HG02571 (cell line): ENCODE measurements at regions not wholly inside any gene's neighbourhood (a gene's known extent, or its start where the extent isn't known, plus 50 kb on each side); places are given as distances from the start of the nearest gene placed in this dataset.

Experiments
- ATAC-seq: cut with Tn5 transposase; IDR thresholded peaks from one replicate; pipeline ENCODE4 v1.9.1; 2021; ENCODE audit warnings: mild to moderate bottlenecking, moderate library complexity; ENCODE audit not compliant: unreplicated experiment

DNA sequence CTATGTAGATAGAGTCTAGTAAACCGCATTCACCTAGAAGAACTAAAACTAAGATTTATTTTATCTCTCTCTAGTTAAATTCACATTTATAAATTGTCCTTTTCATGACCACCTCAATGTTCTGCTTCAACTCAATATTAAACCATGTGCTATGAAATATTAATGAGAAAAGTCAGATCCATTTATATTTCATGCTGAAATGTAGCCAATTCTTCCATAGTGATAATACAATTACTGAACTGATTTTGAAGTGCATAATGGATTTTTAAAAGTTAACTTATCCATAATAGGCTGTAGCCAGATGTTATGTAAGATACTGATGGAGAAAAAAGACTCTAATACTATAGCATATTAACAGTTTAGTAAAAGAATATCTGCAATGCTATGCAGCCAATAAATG, 479.7 kb upstream of the PCDH15 start:
- no peak for ATAC-seq

DNA sequence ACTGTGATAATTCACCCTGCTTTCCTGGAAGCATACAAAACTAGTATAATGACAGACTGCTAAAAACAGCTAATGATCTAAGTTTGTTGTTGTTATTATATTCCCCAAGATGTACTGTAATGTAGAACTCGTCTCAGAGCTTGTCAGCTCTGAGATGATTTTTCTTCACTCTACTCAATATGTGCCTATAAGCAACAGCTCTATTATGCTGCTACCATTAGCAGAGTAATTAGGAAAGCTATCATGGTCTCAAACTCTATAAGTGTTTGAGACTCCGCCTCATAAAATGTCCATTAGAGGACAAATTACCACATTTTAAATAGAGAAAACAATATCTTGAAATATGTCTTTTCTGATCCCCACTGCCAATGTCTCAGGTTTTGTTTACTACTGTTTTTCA, 476.5 kb upstream of the PCDH15 start:
- ATAC-seq = no peak

DNA sequence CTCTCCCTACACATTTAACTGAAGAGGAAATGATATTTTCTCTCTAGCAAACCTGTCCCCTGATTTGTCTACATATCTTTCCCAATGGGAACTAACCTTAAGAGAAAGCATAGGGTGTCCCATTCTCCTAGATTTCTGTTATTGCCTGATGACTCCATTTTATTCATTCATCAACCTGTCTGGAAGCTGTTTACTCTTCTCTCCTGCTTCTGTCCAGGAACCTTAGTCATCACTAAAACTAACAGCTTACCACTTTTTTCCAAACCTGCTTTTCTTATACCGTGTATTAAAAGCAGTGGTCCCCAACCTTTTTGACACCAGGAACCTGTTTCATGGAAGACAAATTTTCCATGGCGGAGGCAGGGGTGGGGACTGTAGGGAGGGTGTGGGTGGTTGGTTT, 473.3 kb upstream of the PCDH15 start:
- ATAC-seq = no peak

DNA sequence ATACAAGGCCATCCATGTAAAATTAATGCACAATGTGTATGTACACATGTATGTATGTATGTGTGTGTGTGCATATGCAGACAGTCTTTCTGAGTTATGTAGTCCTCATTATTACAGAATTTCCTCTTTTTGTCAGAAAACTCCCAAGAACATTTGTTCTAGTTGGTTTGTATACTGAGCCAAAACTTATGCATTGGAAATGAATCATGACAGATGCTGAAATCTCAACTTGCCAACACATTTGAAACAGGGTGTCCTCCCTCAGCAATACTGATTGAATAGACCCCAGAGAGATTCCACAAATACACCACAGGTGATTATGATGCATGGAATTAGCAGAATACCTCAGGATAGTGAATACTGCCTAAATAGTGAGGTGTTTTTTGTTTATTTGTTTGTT, 472.9 kb upstream of the PCDH15 start:
- ATAC-seq = no peak

DNA sequence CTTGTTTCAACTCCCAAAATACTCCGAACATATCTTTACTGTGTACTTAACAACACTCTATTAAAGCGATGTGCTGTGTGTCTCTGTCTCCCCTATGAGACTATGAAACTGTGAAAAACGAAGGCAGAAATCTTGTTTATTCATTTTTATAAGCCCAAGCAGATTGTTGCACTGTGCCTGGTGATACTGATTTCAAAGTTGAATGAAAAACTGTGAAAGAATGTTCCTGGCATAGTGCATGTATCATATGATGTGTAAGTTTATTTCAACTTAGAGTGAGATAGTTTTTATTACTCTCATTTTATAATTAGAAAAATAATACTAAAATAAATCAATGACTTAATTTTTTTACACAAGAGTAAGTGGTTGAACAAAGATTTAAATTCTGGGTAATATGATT, 471.9 kb upstream of the PCDH15 start:
- ATAC-seq = no peak

DNA sequence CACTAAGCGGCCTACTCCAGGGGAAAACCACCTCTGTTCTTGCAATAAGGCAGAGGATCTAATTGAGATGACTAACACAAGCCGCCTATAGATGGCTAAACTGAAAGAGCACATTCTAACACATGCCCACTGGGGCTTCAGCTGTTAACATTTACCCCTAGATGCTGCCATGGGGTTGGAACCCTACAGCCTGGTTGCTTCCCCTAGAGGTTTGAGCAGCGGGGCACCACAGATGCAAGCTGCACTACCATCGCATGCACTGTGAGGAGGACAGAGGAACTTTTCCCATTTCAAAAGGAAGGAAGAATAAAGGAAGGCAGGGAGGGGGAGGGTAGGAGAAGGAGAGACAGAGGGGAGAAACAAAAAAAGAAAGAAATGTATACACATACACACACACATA, 465.8 kb upstream of the PCDH15 start:
- no peak for ATAC-seq

DNA sequence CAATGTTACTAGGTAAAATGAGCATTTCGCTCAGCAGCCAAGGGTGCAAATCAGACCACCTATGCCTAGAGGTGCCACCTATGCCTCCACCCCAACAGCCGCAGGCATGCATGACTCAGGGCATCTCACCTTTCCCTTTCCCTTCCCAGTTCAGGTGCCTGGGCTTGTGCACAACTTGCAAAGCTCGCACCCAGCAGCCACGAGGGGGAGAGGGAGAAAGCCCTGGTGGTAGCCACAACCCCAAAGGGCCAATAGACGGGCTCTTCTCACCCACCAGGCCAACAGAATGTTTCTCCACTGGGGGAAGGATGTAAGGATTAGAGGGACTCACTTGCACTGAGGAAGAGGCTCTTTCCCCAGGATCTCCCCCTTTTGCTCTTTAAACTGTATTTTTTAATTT, 462.3 kb upstream of the PCDH15 start:
- no peak for ATAC-seq

DNA sequence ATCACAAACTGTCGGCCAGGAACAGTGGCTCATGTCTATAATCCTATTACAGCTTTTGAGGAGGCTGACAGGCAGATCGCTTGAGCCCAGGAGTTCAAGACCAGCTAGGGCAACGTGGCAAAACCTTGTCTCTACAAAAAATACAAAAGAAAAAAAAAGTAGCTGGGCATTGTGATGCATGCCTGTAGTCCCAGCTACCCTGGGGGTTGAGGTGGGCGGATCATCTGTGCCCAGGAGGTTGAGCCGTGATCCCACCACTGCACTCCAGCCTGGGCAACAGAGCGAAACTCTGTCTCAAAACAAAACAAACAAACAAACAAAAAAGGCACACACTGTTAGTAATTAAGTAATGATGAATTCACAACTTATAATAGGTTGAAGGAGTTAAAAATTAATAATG, 441.5 kb upstream of the PCDH15 start:
- no peak for ATAC-seq

DNA sequence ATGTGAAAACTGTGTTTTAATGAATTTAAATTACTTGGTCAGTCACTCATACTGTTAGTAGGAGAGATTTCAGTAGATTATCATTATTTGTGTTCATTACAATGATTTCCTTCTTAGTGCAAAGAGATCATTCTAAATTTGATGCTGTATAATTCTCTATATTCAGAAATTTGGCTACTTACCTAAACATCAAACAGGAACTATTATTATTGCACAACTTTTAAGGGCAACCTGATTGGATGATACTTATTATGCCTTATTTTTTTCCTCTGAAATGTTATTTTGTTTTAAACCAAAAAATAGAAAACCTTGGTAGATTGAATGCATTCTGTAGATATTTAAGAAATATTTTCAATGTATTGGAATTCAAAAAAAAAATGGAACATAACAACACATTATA, 436.4 kb upstream of the PCDH15 start:
- ATAC-seq = no peak

DNA sequence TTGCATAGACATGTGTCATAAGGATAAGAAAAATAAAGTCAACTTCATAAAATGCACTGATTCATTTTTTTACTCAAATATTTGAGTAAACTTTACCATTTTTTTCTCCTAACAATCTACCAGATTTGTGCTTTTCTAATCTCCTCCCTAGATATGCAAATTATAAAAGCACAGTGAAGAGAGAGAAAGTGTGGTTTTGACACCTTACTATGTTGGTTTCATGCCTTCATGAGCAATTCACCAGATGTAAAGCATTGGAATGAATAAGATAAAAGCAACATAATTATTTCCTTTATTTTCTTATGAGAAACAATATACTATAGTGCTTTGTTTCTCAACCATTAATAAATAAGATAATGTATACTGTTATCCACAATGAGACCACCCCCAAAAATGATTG, 432.5 kb upstream of the PCDH15 start:
- ATAC-seq = no peak

DNA sequence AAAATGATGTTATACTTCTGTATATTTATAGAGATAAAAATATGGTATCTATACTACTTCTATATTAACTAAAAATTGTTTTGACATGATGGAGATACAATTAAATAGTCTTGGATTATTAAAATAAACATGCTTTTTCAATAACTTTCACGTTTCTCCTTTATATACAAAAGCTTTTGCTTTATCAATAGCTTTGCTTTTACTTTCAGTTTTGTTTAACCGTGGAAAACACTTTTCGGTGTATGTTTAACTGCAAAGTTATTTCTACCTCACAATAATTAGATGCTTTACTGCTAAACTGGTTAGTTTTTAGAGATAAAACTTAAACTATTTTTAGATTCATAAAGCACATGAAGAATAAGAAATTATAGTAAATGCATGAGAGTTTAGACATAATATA, 432.1 kb upstream of the PCDH15 start:
- no peak for ATAC-seq

DNA sequence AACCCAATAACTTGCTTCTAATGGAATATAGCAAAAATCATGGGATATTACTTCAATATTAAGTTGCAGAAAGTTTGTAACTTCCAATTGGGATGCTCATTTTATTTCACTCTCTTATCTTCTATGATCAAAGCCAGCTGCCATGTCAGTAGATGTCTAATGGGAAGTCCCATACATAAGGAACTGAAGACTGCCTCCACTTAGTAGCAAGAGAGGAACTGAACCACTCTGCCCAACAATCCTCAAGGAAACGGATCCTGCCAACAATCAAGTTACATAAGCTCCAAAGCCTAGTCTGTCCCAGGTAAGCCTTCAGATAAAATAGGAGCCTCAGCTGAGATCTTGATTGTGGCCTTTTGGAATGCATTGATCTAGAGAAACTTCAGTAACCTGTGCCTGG, 431.5 kb upstream of the PCDH15 start:
- ATAC-seq = no peak

DNA sequence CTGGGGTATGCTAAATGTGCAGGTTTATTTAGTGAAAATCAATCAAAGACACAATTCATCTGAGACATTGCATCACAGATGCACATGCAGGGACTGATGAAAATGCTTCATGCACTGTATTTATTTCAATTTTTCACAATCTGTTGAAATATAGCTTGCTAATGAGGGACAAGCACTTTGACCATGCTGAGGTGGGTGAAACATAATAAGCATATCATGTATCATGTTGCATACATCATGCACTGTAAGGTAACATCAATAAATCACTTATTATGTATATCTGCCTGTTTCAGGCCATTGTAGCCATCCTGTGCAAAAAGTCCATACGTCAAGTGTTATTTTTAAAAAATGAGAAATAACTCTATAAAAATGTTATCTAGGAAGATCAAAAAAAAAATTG, 426.9 kb upstream of the PCDH15 start:
- no peak for ATAC-seq

DNA sequence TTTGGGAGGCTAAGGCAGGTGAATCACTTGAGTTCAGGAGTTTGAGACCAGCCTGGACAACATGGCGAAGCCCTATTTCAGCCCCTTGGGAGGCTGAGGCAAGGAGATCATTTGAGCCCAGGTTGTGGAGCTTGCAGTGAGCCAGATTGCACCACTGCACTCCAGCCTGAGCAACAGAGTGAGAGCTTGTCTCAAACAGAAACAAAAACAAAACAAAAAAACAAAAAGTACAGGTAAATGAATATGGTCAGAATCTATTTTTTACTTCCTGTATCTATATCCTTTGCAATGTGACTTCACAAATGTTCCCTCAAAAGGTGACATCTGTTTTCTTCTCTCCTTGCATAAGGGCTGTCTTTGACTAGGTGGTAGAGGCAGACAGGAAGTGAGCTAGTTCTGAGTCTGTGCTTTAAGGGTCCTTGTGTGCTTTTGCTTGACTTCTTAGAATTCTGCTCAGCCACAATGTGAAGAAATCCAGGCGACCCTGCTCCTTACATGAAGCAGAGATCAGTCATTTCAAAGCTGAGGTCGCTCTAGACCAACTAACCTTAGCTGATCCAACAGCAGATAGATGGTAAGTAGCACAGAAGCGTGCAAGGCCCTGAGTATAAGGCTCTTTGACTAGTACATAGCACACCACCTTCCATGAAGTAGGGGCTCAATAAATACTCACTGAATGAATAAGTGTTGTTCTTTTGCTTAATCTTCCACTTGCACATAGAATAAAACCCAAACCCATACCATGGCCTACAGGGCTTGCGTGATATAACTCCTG, 423.2 kb upstream of the PCDH15 start:
- ATAC-seq = no peak

DNA sequence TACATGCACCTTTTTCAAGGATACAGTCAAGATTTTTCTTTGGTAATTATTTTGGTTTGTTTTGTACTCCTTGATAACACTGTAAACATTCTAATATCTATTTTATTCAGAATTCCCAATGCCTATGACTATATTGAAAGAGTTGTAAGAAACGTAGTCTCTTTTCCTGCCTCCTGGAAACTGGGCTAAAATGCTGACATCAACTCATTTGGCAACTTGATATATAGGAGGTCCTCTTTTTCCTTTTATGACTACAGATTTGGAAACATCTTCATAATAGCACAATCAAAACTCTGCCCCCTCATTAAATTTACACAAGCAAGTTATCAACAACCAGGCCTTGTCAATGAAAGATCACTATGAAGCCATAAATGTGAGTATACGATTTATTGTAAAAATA, 422.3 kb upstream of the PCDH15 start:
- no peak for ATAC-seq

DNA sequence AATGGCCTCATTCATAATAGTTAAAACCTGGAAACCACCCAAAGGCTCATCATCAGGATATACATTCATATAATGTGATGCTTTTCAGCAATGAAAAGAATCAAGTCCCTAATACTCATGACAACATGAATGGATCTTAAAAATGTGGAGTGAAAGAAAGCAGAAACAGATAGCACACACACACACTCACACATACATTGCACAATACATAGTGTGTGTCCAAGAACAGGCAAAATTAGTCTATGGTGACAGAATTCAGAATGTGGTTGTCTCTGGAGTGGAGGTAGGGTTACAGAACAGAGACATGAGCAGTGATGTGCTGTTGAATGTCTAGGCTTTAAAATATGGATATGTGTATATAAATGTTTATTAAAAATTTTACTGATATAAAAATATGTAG, 419.9 kb upstream of the PCDH15 start:
- ATAC-seq = no peak

DNA sequence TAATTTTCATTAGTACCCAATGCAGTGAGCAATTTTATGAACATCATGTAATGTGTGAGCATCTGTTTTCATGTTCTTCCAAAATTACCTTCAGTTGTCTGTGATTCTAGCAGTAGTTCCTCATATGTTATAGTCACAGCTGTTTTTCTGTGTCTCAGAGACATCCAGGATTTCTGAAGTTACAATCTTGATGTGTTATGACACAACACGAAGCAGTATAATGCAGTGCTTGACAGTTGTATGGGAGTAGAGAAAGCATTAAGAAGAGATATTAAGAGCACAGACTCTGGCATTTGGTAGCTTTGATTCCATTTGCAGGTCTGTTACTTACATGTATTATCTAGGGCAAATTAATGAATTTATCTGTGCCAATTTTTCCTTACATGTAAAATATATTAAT, 414.7 kb upstream of the PCDH15 start:
- no peak for ATAC-seq

DNA sequence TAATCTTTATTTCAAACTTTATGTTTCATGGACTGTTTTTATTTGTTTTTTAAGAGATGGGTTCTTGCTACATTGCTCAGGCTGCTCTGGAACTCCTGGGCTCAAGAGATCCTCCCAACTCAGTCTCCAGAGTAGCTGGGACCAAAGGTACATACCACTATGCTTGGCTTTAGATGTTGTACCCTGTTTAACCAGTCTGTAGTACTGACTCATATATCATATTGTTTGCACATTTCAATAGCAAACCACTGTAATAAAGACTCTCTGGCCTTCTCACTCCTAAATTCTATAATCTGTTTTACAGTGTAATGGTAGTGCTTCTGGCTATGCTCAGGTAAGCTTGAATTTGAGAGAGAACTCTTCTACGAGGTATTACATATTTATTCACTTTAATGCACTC, 413.6 kb upstream of the PCDH15 start:
- no peak for ATAC-seq

DNA sequence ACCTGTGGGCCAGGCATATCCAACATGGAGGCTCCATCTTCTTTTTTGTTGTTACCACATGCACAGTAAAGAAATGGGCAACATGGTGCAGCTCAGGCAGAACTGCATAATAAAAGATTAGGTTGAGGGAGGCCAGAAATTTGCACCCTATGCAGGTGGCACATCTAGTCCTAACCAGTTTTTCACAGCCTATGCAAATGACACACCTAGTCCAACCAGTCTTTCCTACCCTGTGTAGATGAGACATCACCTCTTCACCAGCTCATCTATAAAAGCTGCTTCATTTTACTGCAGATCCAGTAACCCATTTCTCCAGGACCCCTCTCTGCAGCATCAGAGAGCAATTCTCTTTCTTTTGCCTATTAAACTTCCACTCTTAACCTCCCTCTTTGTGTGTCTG, 411.0 kb upstream of the PCDH15 start:
- ATAC-seq = no peak

DNA sequence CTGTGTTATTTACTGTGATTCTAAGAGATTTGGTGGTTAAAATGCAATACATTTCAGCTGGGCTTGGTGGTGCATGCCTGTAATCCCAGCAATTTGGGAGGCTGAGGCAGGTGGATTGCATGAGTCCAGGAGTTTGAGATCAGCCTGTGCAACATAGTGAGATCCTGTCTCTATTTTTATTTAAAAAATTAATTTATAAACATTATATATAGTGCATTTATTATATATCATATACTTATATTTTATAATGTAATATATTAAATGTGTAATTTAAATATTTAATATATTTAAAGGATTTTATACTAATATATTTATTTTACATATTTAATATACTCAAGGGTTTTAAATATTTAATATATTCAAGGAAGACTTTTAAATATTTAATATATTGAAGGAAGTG, 402.8 kb upstream of the PCDH15 start:
- ATAC-seq = no peak

DNA sequence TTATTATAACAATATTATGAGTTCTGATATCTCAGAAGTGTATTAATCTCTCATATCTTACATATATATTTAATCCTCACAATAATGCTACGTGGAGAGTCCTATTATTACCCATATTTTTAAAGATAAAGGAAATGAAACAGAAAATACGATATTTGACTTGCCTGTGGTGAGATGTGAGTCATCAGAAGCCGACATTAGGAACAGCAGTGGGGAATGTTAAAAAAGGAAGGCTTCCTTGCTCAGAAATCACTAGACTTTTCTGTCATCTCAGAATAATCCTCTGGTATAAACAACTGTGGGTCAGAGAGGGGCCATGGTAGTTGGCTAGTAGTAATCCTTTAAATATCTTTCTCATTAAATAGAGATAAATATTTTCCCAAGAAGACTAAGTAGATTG, 402.3 kb upstream of the PCDH15 start:
- no peak for ATAC-seq

DNA sequence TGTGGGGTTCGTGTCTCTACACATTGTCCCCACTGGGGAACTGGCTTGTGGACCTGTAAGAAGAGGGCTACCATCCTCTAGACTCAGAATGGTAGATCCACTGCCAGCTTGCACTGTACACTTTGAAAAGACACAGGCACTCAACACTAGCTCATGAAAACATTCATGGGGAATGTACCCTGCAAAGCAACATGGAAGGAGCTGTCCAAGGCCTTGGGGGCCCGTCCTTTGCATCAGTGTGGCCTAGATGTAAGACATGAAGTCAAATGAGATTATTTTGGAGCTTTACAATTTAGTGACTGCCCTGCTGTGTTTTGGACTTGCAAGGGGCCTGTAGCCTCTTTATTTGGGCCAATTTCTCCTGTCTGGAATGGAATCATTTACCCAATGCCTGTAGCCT, 399.0 kb upstream of the PCDH15 start:
- ATAC-seq = no peak

DNA sequence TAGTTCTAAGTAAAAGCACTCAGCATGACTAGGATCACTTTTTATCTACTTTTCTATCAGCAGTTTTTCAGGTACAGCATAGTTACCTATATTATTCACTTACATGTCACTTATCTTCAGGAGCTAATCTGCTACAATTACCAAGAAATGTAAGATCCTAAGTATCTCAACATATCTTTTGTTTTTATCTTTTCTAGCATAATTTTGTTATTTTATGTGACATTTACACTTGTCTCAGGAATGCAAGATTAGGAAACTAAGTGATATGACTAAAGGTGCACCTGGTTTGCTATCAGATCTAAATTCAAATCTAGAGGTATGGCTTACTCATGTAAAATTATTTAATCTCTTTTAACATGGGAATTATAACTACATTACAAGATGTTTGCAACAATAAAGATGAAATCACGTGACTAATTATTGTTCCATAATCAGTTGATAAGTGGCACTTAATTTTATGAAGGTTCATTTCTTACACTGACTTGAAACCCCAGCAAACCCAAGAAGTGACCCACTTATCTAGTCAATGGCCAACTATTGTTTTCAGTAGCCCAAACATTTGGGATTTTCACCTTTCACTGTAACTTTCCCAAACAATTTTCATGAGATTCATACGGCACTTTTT, 390.3 kb upstream of the PCDH15 start:
- no peak for ATAC-seq
